Occipital lobe (tissue), 1 donor: ENCODE measurements at regions not wholly inside any gene's neighbourhood (a gene's known extent, or its start where the extent isn't known, plus 50 kb on each side); places are given as distances from the start of the nearest gene placed in this dataset.
"Not testable (repeated sequence)": the region's sequence is repeated elsewhere in the genome, so short reads cannot be mapped to it uniquely, and the experiment has no call there.

Source experiments
- DNase-seq: peaks from one replicate; lab custom pipeline; 2025; lab: John Stamatoyannopoulos, UW

DNA sequence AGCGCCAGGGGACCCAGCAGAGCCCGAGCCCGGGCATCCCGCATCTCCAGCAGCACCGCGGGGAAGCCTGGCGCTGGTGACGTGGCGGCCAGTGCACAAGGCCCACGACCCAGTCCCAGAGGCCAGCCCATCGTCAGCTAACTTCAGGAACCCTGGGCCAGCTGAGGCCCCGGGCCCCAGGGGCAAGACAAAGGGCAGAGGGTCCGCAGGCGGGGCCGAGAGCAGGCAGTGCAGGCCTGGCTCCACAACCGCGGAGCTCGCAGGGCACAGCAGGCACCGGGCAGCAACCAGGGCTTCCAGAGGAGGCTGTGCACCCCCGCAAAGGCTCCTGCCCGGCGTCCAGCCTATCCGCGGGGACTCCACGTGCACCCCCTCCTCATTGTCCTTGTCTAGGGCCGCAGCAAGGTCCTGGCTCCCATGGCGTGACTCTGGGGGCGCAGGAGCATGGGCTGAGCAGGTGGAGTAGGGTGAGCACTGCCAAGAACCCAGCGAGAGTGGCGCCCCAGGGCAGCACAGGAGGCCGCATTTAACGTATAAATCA, 352.5 kb downstream of the KCNJ18 start:
- DNase-seq, result not testable (repeated sequence)

DNA sequence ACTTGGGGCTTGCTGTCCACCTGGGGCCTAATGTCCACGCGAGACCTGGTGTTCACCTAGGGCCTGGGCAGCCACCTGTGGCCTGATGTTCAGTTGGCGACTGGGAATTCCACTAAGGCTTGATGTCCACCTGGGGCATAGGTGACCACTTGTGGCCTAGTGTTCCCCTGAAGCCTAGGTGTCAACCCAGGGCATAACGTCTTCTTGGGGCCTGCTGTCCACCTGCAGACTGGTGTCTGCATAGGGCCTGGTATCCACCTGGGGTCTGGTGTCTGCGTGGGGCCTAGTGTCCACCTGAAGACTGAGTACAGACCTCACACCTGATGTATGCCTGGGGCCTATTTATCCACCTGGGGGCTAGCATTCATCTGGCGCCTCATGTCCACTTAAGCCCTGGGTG, 355.2 kb downstream of the KCNJ18 start:
- not testable (repeated sequence) for DNase-seq

DNA sequence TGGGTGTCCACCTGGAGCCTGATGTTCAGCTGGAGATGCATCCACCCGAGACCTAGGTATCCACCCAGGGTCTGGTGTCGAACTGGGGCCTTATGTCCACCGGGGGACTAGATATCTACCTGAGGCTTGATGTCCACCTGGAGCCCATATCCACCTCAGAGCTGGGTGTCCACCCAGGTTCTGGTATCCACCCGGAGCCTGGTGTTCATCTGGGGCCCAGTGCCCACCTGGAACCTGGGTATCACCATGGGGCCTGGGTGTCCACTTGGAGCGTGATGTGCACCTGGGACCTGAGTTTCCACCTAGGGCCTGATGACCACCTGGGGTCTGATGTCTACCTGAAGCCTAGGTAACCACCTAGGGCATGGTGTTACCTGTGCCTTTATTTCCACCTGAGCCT, 355.9 kb downstream of the KCNJ18 start:
- DNase-seq, result not testable (repeated sequence)

DNA sequence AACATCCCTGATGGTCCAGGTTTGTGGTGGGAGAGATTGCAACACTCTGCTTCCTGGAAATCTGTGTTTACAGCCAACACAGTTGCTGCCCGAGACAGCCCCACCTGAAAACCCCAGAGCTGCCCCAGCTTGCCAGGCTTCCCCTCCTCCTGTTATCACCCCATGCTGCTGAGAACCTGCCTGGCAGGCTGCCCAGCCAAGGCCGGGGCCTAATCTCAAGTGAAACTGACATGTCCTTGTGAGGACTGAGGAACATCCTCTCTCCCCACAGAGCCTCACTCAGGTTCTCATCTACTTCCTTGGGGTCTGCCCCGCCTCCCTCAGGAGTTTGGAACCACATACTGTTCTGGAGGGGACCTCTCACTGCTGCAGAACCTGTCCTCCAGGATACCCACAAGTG, 358.4 kb downstream of the KCNJ18 start:
- not testable (repeated sequence) for DNase-seq

DNA sequence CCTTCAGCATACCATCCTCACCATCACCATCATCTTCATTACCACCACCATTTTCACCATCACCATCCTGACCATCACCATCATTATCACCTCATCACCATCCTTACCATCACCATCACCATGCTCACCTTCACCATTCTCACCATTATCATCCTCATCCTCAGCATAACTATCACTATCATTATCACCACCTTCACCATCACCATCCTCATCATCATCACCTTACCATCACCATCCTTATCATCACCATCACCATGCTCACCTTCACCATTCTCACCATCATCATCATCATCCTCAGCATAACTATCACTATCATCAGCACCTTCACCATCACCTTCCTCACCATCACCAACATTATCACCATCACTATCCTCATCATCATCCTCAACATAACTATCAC, 360.4 kb downstream of the KCNJ18 start:
- not testable (repeated sequence) for DNase-seq

DNA sequence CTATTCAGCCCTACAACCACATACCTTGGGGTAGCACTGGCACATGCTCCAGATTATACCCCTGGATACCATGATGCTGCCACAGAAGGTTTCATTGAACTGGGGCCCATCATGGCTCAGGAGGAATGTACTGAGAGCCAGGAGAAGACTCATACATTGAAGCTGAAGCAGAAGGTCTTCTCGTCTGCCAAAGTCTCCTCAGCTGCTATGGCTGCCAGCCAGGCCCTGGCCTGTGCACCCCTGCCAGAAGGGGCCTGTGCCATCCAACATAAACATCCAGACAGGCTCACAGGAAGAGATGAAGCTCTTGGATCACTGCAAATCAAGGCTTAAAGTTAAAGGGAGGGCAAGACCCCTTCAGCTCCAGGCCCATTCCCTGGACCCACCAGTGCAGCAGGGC, 364.2 kb downstream of the KCNJ18 start:
- DNase-seq, result not testable (repeated sequence)

DNA sequence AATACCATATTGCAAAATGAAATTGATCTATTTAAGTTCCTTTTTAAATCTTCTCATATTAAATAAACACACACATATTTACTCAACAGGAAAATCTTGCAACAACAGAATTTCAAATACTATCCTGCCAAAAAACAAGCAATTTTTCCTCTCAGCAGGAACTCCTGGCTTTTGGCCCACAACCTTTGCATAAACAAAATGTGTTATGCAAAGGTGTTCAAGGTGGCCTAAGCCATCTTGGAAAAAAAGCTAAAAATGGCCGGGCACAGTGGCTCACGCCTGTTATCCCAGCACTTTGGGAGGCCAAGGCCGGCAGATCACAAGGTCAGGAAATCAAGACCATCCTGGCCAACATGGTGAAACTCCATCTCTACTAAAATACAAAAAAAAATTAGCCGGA, 383.6 kb downstream of the KCNJ18 start:
- DNase-seq, result not testable (repeated sequence)

DNA sequence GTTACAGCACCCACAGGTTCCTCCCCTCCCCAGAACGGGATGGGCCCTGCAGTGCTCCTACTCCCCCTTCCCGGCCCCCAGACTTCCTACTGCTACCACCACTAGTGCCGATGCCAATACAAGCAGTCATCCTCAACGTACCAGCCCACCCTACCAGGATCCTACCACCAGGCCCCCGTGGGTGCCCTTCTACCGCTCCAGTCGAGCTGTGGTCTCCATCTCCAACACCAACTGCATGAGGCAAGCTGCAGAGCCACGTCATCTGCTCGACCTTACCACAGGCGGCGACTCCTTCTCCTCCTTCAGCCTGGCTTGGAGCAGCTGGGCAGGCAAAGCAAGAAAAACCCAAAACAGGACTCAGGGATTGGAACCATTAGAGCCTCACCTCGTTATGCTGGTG, 396.3 kb downstream of the KCNJ18 start:
- DNase-seq, result not testable (repeated sequence)

DNA sequence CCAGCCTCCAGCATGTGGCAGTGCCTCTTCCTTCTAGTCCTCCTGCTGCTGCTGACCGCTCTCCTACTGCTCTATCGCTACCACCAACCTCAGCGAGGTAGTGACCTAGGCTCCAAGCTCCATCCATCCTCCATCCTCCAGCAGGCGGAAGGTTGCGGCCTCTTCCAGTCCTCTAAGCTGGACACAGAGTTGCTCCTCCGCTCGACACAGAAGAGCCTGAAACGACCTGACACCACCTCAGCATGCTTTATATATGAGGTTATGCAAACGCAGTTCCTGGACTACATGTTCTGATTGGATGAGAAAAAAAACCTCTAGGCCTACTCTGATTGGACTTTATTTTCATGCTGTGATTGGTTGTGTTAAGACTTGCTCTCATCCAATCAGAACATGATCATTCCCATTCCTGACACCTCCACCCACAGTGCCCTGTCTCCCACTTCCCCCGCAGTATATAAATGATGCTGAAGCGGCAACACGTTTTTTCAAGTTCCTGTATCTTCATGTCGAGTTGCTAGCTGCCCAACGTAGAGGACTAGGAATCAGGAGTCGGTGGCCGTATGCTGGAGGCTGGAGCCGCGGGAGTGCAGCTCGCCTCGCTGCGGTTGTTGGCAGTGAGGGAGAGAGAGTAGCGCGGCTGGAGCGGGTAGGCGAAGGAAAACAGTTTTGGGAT, 398.1 kb downstream of the KCNJ18 start:
- DNase-seq, result no peak

DNA sequence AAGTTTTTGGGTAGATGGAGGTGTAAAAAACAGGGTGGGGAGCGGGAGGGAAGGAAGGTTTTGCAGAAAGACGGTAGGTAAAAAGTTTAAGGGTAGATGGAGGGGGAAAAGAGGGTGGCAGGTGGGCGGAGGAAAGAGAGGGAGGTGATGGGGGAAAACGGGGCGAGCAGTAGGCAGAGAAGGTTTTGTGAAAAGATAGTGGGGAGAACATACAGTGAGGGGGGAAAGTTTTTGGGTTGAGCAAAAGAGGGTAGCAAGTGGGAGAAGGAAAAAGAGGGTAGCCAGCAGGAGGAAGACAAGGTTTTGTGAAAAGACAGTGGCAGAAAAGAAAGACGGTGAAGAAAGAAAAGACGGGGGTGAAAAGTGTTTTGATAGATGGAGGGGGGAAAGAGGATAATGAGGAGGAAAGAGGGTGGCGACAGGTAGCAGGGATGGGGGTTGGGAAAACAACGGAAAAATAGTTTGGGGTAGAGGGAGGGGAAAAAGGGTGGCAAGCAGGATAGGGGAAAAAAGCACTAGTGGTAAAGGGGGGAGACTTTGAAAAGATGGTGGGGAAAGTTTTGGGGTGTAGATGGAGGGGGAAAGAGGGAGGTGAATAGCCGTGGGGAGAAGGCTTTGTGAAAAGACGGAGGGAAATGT, 398.8 kb downstream of the KCNJ18 start:
- DNase-seq, result not testable (repeated sequence)

DNA sequence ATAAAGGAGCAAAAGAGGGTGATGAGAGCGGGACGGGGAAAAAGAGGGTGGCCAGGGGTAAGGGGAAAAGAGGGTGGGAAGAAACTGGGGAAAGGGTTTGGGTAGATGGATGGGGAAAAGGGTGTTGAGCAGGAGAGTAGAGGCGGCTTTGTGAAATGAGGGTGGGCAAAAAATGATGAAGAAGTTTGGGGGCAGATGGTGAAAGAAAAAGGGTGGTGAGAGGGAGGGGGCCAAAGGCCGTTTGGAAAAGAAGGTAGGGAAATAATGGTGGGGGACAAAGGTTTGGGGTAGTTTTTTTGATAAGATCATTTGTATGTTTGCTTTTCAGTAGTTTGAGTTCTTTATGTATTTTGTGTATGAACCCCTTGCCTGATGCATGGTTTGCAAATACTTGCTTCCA, 399.5 kb downstream of the KCNJ18 start:
- not testable (repeated sequence) for DNase-seq

DNA sequence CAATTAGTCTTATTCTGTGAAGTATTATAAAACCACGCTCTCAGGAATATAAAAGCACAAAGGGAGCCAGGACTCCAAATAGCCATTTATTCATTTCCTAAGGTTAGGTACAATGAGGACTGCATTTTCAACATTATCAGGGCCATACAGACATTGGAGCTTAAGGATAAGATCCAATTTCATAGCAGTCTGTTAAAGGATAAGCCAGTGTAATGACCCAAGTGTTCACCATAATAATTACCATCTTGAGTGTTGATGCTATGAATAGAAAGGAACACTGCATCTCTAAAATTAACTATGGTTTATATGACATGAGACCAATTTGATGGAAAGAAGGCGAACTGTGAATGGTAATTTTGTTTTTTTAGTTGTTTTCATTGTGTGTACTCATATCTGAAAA, 403.1 kb downstream of the KCNJ18 start:
- DNase-seq, result not testable (repeated sequence)

DNA sequence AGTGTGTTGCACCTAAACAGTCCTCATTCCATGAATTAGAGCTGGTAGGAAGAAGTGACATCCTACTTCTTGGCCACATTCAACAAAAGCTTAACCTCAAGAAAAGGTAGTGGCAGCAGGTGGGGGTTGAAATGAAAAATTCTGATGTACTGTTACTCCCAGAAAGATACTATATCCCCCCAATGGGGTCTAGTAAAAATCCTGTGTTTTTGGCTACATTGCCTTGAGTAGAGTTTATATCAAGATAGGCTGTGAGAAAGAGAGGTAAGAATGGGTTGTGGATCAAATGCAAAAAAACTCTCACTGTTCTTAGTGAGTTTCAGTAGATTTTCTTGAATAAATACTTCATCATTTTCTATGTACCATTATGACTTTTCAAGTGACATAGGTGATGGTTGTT, 407.3 kb downstream of the KCNJ18 start:
- DNase-seq, result not testable (repeated sequence)

DNA sequence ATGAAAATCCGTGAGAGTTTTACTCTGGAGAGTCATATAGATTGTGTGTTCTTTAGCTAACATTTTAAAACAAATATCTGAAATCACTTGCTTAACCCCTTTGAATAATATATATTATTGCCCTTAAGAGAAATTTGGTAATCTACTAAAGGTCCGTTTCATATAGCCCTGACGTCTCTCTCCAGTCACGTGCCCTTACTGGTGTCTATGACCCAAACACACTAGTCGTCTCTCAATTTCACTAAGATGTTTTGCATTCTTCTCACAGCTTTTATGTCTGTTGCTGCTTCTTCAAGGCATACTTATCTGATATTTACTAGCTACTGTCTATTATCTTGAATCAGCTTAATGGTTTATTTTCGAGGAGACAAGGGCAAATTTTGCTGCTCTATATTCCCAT, 409.9 kb downstream of the KCNJ18 start:
- DNase-seq, result no peak

DNA sequence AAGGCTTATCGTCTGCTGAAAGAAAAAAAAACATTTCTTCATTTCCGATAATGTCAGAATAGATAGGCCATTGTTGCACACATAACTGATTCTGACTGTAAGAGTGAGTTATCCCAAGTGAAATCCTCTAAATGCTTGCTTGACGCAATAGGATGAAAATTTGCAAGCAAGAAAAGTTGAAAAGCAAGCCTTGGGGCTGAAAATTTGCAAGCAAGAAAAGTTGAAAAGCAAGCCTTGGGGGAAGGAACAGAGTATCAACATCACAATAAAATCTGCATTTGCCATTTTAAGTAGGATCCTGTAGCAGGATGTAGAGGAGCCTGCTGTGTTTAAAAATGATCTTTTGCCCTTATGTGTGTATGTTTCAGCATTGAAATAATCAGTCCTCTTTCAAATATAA, 424.4 kb downstream of the KCNJ18 start:
- DNase-seq, result not testable (repeated sequence)

DNA sequence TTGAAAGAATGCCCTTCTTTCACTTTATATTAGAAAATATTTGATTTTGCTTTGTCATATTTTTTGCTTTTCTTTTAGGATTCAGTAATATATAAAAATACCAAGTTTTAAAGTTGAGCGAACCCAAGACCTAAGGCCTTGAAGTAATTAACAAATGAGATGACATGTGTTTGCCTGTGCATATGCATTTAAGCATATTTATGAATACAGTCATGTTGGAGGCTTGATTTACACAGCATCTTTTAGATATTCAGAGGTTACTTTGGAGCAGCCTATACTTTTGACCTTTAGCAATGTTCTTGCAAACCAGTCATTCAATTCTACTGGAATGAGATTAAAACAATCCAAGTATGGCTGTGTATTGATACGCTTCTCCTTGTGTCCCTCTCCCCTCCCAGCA, 425.1 kb downstream of the KCNJ18 start:
- DNase-seq, result not testable (repeated sequence)

DNA sequence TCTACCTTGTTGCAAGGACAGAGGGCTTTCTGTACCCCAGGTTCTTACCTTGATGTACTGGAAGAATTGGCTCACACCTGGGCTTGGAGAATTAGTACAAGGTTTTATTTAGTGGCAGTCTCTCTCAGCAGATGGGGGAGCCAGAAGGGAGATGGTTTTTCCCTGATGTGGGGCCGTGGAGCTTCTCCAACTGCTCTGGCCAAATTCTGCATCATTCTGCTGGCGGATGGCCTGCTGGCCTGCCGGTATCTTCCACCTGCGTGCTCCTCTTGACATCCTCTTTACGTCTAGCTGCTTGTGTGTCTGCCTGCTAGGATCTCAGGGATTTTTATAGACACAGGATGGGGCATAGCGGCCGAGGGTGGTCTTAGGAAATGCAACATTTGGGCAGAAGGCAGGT, 426.7 kb downstream of the KCNJ18 start:
- not testable (repeated sequence) for DNase-seq

DNA sequence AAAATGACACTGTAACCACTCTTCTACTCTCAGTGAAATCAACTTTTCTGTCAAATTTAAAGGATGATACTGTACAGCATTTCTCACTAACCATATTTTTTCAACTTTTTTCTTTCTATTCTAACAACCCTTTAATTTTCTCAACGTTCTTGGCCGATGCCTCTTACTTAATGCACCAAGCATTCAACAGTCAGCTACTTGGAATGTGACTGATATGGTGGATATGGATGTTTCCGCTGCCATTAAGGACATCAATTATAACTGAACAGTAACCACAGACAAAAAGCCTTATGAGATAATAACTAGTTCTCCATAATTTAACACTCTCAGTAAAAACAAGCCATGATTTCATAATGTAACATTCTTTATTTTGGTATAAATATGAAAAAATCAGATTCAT, 427.4 kb downstream of the KCNJ18 start:
- DNase-seq, result not testable (repeated sequence)

DNA sequence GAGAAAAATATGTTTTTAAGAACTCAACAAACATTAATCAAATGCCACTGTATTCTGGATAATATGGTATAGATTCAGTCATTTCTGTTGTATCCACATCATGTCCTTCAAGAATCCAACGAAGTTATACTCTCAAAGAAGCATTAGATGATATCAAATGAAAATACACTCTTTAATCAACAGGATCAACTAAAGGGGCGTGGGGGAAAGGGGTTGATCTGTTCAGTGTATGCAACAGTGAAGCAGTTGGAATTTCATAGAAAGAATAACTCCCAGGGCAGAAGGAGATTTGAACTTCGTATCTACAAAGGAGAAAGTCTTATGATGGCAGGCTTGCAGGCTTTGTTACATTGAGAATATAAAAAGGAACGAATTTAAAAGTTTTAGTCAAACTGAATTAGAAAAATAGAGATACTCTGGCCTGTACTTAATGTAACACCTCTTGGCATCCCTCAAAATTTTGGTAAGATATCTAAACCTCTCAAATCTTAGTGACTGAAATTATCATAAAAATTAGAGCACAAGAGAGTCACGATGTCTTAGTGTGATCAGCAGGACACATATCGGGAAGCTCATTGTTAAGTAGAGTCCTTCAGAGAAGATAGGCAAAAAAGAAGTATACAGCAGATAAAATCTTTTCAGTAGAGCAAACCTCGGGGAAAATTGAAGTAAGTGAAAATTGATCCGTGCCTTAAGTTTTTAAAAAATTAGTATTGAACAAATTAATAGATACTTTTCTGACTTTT, 431.4 kb downstream of the KCNJ18 start:
- no peak for DNase-seq

DNA sequence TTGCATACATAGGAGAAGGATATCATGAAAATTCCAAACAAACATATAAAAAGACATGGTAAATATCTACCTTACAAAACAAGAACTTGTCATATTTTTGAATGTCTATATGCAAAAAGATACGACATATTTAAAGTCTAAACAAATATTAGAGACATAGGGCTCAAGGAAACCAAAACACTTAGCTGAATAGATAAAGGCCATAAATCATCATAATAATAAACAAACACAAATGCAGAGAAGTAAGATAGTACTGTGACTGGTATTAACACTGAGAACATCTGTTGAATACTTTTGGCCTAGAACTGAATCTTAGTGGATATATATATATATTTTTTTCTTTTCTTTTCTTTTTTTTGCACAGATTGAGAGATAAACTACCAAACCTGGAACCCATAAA, 435.8 kb downstream of the KCNJ18 start:
- DNase-seq, result no peak

DNA sequence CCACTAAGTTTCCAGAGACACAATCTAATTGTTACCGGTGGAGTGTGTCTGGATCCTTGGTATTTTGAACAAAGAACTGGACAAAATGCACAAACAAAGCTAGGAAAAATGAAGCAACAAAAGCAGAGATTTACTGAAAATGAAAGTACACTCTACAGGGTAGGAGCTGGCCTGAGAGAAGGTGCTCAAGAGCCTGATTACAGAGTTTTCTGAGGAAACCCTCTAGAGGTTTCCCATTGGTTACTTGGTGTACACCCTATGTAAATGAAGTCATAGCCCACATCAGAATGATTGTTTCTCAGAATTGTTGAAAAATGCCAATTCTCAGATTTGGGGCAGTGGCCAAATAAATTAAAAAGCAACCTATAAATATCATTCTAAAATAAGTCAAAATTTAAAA, 436.4 kb downstream of the KCNJ18 start:
- DNase-seq, result no peak

DNA sequence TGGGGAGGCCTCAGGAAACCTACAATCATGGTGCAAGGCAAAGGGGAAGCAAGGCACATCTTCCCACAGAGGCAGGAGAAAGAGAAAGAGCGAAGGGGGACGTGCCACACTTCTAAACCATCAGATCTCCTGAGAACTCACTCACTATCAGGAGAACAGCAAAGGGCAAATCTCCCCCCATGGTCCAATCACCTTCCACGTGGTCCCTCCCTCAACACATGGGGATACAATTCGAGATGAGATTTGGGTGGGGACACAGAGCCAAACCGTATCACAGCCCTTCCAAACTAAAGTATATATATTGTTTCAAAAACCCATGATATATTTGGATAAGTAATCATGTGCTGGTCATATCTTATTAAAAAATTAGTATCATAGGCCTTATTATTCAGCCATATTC, 437.6 kb downstream of the KCNJ18 start:
- not testable (repeated sequence) for DNase-seq
